ENCODE measurements at regions not wholly inside any gene's neighbourhood (a gene's known extent, or its start where the extent isn't known, plus 50 kb on each side); places are given as distances from the start of the nearest gene placed in this dataset.

- Histone ChIP-seq H3K27me3 (ENCODE audit: control insufficient read depth, insufficient read depth, low read length, poor library complexity, severe bottlenecking) (peaks cover 80% of the 10 kb centered on the region), H3K36me3 (ENCODE audit: control insufficient read depth, insufficient read depth, low read length) (no peaks in the 10 kb centered on the region), H3K9ac (ENCODE audit: extremely low read depth, low read length, poor library complexity, severe bottlenecking) (no peak overlapping the region), H3K9me3 (ENCODE audit: control insufficient read depth, low read length) (no peaks in the 10 kb centered on the region), H3K4me1 (ENCODE audit: control insufficient read depth, insufficient read depth, low read length) (no peaks in the 10 kb centered on the region), H3K4me3 (ENCODE audit: low read length) (no peak overlapping the region), H3K27ac (ENCODE audit: low read depth, low read length) (no peak overlapping the region)
- no peak for TF ChIP-seq CTCF (conservative IDR thresholded peaks at IDR 0.05)
- H3K36me3 Mint-ChIP-seq (ENCODE audit: low read depth), result no peaks in the 10 kb centered on the region
- no peak overlapping the region for H3K27ac Mint-ChIP-seq
- no peak for DNase-seq
- H3K4me3 Mint-ChIP-seq, result no peak overlapping the region
- peaks cover 2% of the 10 kb centered on the region for H3K9me3 Mint-ChIP-seq
- peaks cover 5% of the 10 kb centered on the region for H3K4me1 Mint-ChIP-seq
- peaks cover 89% of the 10 kb centered on the region for H3K27me3 Mint-ChIP-seq (ENCODE audit: insufficient read depth)
- WGBS, 2 experiments (ENCODE audit: insufficient coverage in 1 of 2, insufficient read length in 1 of 2), result 94 to 98% methylated on average over 5 to 6 of the region's 6 CpGs
Measured at GRCh38 chr17:72351365-72351764, 230.5 kb downstream of the SOX9 start.

GRCh38 chr17:72351884-72352346, 231.1 kb downstream of the SOX9 start:
- H3K4me3 ChIP-seq (ENCODE audit: low read length), result no peak overlapping the region
- Mint-ChIP-seq H3K9me3 (peaks cover 2% of the 10 kb centered on the region), H3K4me1 (peaks cover 5% of the 10 kb centered on the region), H3K27me3 (ENCODE audit: insufficient read depth) (peaks cover 86% of the 10 kb centered on the region), H3K4me3 (no peak overlapping the region), H3K36me3 (ENCODE audit: low read depth) (no peaks in the 10 kb centered on the region), H3K27ac (no peak overlapping the region)
- no peaks in the 10 kb centered on the region for H3K4me1 ChIP-seq (ENCODE audit: control insufficient read depth, insufficient read depth, low read length)
- no peaks in the 10 kb centered on the region for H3K9me3 ChIP-seq (ENCODE audit: control insufficient read depth, low read length)
- WGBS, 2 experiments (ENCODE audit: insufficient coverage in 1 of 2, insufficient read length in 1 of 2), result 84 to 85% methylated on average over 12 to 21 of the region's 21 CpGs
- H3K27me3 ChIP-seq (ENCODE audit: control insufficient read depth, insufficient read depth, low read length, poor library complexity, severe bottlenecking), result peaks cover 77% of the 10 kb centered on the region
- no peak overlapping the region for H3K27ac ChIP-seq (ENCODE audit: low read depth, low read length)
- peak; percentile 82 for DNase-seq
- no peaks in the 10 kb centered on the region for H3K36me3 ChIP-seq (ENCODE audit: control insufficient read depth, insufficient read depth, low read length)
- no peak overlapping the region for H3K9ac ChIP-seq (ENCODE audit: extremely low read depth, low read length, poor library complexity, severe bottlenecking)
- peak; percentile 48 for TF ChIP-seq CTCF (conservative IDR thresholded peaks at IDR 0.05)

GRCh38 chr17:72353502-72353901, 232.7 kb downstream of the SOX9 start:
- no peak for TF ChIP-seq CTCF (conservative IDR thresholded peaks at IDR 0.05)
- no peak overlapping the region for H3K27ac ChIP-seq (ENCODE audit: low read depth, low read length)
- no peaks in the 10 kb centered on the region for H3K36me3 ChIP-seq (ENCODE audit: control insufficient read depth, insufficient read depth, low read length)
- no peaks in the 10 kb centered on the region for H3K4me1 ChIP-seq (ENCODE audit: control insufficient read depth, insufficient read depth, low read length)
- H3K36me3 Mint-ChIP-seq (ENCODE audit: low read depth), result no peaks in the 10 kb centered on the region
- WGBS, 2 experiments (ENCODE audit: insufficient coverage in 1 of 2, insufficient read length in 1 of 2), result 90 to 92% methylated on average over 9 of the region's 9 CpGs
- H3K4me1 Mint-ChIP-seq, result peaks cover 5% of the 10 kb centered on the region
- no peak overlapping the region for H3K4me3 ChIP-seq (ENCODE audit: low read length)
- H3K9ac ChIP-seq (ENCODE audit: extremely low read depth, low read length, poor library complexity, severe bottlenecking), result no peak overlapping the region
- H3K4me3 Mint-ChIP-seq, result no peak overlapping the region
- no peak overlapping the region for H3K27ac Mint-ChIP-seq
- no peak for DNase-seq
- peaks cover 77% of the 10 kb centered on the region for H3K27me3 ChIP-seq (ENCODE audit: control insufficient read depth, insufficient read depth, low read length, poor library complexity, severe bottlenecking)
- H3K27me3 Mint-ChIP-seq (ENCODE audit: insufficient read depth), result peaks cover 79% of the 10 kb centered on the region
- no peaks in the 10 kb centered on the region for H3K9me3 Mint-ChIP-seq
- H3K9me3 ChIP-seq (ENCODE audit: control insufficient read depth, low read length), result no peaks in the 10 kb centered on the region

Data from endodermal cell (in vitro differentiated cells).